Duodenal mucosa (tissue), 2 donors: ENCODE measurements at regions not wholly inside any gene's neighbourhood (a gene's known extent, or its start where the extent isn't known, plus 50 kb on each side); places are given as distances from the start of the nearest gene placed in this dataset.

Experiments
- H3K27ac ChIP-seq: one replicate; pipeline ENCODE4 v1.7.0; 2013; ENCODE audit warnings: low read depth, low read length
- H3K27me3 ChIP-seq, 2 donors: one replicate each; pipeline ENCODE4 v1.7.0; 2013; ENCODE audit warnings: low read length in 2 of 2, control low read depth in 1 of 2; ENCODE audit not compliant: insufficient read depth in 2 of 2, control insufficient read depth in 1 of 2
- H3K36me3 ChIP-seq, 2 donors: one replicate each; pipeline ENCODE4 v1.7.0; 2013; ENCODE audit warnings: low read length in 2 of 2, control low read depth in 1 of 2; ENCODE audit not compliant: insufficient read depth in 2 of 2, control insufficient read depth in 1 of 2
- H3K4me1 ChIP-seq, 2 donors: one replicate each; pipeline ENCODE4 v1.7.0; 2013; ENCODE audit warnings: low read length in 2 of 2, control low read depth in 1 of 2; ENCODE audit not compliant: insufficient read depth in 2 of 2, control insufficient read depth in 1 of 2
- H3K4me3 ChIP-seq, 2 donors: one replicate each; pipeline ENCODE4 v1.7.0; 2013; ENCODE audit warnings: low read length in 2 of 2, low read depth in 1 of 2
- H3K9ac ChIP-seq, 2 donors: one replicate each; pipeline ENCODE4 v1.7.0; 2013; ENCODE audit warnings: low read length in 2 of 2, low read depth in 1 of 2
- H3K9me3 ChIP-seq, 2 donors: one replicate each; pipeline ENCODE4 v1.7.0; 2013; ENCODE audit warnings: low read length in 2 of 2, control low read depth in 1 of 2; ENCODE audit not compliant: control insufficient read depth in 1 of 2

- H3K9me3 ChIP-seq = no peaks in the 10 kb centered on the region
- no peaks in the 10 kb centered on the region for H3K4me1 ChIP-seq
- H3K4me3 ChIP-seq = no peak overlapping the region
- H3K27me3 ChIP-seq = no peaks in the 10 kb centered on the region
- no peak overlapping the region for H3K9ac ChIP-seq
- peaks cover 15 to 18% of the 10 kb centered on the region in 2 donors for H3K36me3 ChIP-seq
- no peak overlapping the region for H3K27ac ChIP-seq
Measured at GRCh38 chr14:71665157-71665556, 267.1 kb upstream of the RGS6 start.

GRCh38 chr14:71665781-71666180 is 266.4 kb upstream of the RGS6 start:
- Histone ChIP-seq H3K27ac (no peak overlapping the region), H3K4me3 (no peak overlapping the region), H3K4me1 (no peaks in the 10 kb centered on the region), H3K27me3 (no peaks in the 10 kb centered on the region), H3K9ac (no peak overlapping the region), H3K9me3 (no peaks in the 10 kb centered on the region), H3K36me3 (peaks cover 15 to 18% of the 10 kb centered on the region in 2 donors)

GRCh38 chr14:71666571-71667145 is 265.6 kb upstream of the RGS6 start:
- no peak overlapping the region for H3K4me3 ChIP-seq
- H3K4me1 ChIP-seq = no peaks in the 10 kb centered on the region
- no peak overlapping the region for H3K27ac ChIP-seq
- H3K27me3 ChIP-seq = no peaks in the 10 kb centered on the region
- H3K9ac ChIP-seq = no peak overlapping the region
- H3K9me3 ChIP-seq = no peaks in the 10 kb centered on the region
- H3K36me3 ChIP-seq = peaks cover 14 to 17% of the 10 kb centered on the region in 2 donors

GRCh38 chr14:71668186-71668912 is 263.9 kb upstream of the RGS6 start:
- H3K9me3 ChIP-seq = no peaks in the 10 kb centered on the region
- H3K4me1 ChIP-seq = no peaks in the 10 kb centered on the region
- no peak overlapping the region for H3K27ac ChIP-seq
- H3K4me3 ChIP-seq = no peak overlapping the region
- no peak overlapping the region for H3K9ac ChIP-seq
- H3K36me3 ChIP-seq = peaks cover 22 to 23% of the 10 kb centered on the region in 2 donors
- H3K27me3 ChIP-seq = no peaks in the 10 kb centered on the region

- H3K4me1 ChIP-seq = no peaks in the 10 kb centered on the region
- peaks cover 18 to 32% of the 10 kb centered on the region in 2 donors for H3K36me3 ChIP-seq
- no peak overlapping the region for H3K9ac ChIP-seq
- no peaks in the 10 kb centered on the region for H3K9me3 ChIP-seq
- no peak overlapping the region for H3K27ac ChIP-seq
- no peak overlapping the region for H3K4me3 ChIP-seq
- no peaks in the 10 kb centered on the region for H3K27me3 ChIP-seq
Measured at GRCh38 chr14:71672596-71672995, 259.6 kb upstream of the RGS6 start.

GRCh38 chr14:71675126-71675899 is 256.9 kb upstream of the RGS6 start:
- no peak overlapping the region for H3K9ac ChIP-seq
- H3K36me3 ChIP-seq = peaks cover 18 to 32% of the 10 kb centered on the region in 2 donors
- no peaks in the 10 kb centered on the region for H3K4me1 ChIP-seq
- H3K27ac ChIP-seq = no peak overlapping the region
- H3K9me3 ChIP-seq = no peaks in the 10 kb centered on the region
- H3K27me3 ChIP-seq = no peaks in the 10 kb centered on the region
- no peak overlapping the region for H3K4me3 ChIP-seq

GRCh38 chr14:71675900-71676287 is 256.3 kb upstream of the RGS6 start:
- Histone ChIP-seq H3K4me3 (no peak overlapping the region), H3K4me1 (no peaks in the 10 kb centered on the region)

GRCh38 chr14:71680736-71681387 is 251.4 kb upstream of the RGS6 start:
- H3K4me1 ChIP-seq = no peaks in the 10 kb centered on the region
- H3K27me3 ChIP-seq = no peaks in the 10 kb centered on the region
- no peak overlapping the region for H3K4me3 ChIP-seq
- H3K27ac ChIP-seq = no peak overlapping the region
- H3K9me3 ChIP-seq = no peaks in the 10 kb centered on the region
- no peak overlapping the region for H3K9ac ChIP-seq
- H3K36me3 ChIP-seq = peaks cover 0 to 14% of the 10 kb centered on the region in 2 donors

More at GRCh38 chr14:71675900-71676287, 256.3 kb upstream of the RGS6 start:
- H3K27me3 ChIP-seq = no peaks in the 10 kb centered on the region
- H3K9me3 ChIP-seq = no peaks in the 10 kb centered on the region
- H3K27ac ChIP-seq = no peak overlapping the region
- no peak overlapping the region for H3K9ac ChIP-seq
- peaks cover 18 to 31% of the 10 kb centered on the region in 2 donors for H3K36me3 ChIP-seq

GRCh38 chr14:71682337-71682736 is 249.9 kb upstream of the RGS6 start:
- no peaks in the 10 kb centered on the region for H3K27me3 ChIP-seq
- H3K27ac ChIP-seq = no peak overlapping the region
- H3K9ac ChIP-seq = no peak overlapping the region
- H3K9me3 ChIP-seq = no peaks in the 10 kb centered on the region
- peaks cover 0 to 18% of the 10 kb centered on the region in 2 donors for H3K36me3 ChIP-seq
- no peaks in the 10 kb centered on the region for H3K4me1 ChIP-seq
- no peak overlapping the region for H3K4me3 ChIP-seq

GRCh38 chr14:71684323-71684722 is 247.9 kb upstream of the RGS6 start:
- no peak overlapping the region for H3K9ac ChIP-seq
- H3K27me3 ChIP-seq = no peaks in the 10 kb centered on the region
- H3K9me3 ChIP-seq = no peaks in the 10 kb centered on the region
- H3K4me3 ChIP-seq = no peak overlapping the region
- no peak overlapping the region for H3K27ac ChIP-seq
- peaks cover 6 to 7% of the 10 kb centered on the region in 2 donors for H3K4me1 ChIP-seq
- H3K36me3 ChIP-seq = peaks cover 0 to 18% of the 10 kb centered on the region in 2 donors
